SK-N-MC (cell line): ENCODE measurements at regions not wholly inside any gene's neighbourhood (a gene's known extent, or its start where the extent isn't known, plus 50 kb on each side); places are given as distances from the start of the nearest gene placed in this dataset.

Experiments used
- EZH2 ChIP-seq: fragments of 200-600 bp; sonication (generic); IDR thresholded peaks from one replicate; pipeline ENCODE4 v1.6.1; 2017; ENCODE audit warnings: antibody characterized with exemption
- POLR2AphosphoS5 ChIP-seq: IDR thresholded peaks from 2 replicates; pipeline ENCODE4 v1.6.1; 2012; ENCODE audit warnings: mild to moderate bottlenecking, low read depth, low read length, borderline replicate concordance

DNA sequence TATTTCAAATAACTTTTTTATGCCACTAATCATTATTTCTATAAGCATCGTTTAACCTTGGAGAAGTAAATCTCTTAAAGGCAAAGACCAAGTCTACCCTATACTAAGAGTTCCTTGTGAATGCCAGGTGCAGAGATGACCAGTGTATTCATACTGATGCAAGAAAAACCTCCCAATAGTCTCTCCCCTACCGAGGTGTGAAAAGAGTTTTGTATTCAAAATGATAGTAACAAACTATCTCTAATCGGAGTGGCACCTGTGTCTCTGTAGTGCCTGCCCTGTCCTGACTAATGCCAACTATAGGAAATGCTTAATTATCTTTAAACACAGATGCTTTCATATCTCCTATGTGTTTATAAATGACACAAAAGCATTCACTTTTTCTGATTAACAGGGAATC lies 798.5 kb downstream of the TRIB2 start:
- TF ChIP-seq EZH2 = no peak
- TF ChIP-seq POLR2AphosphoS5 = no peak
